ENCODE measurements at regions not wholly inside any gene's neighbourhood (a gene's known extent, or its start where the extent isn't known, plus 50 kb on each side); places are given as distances from the start of the nearest gene placed in this dataset.

DNA sequence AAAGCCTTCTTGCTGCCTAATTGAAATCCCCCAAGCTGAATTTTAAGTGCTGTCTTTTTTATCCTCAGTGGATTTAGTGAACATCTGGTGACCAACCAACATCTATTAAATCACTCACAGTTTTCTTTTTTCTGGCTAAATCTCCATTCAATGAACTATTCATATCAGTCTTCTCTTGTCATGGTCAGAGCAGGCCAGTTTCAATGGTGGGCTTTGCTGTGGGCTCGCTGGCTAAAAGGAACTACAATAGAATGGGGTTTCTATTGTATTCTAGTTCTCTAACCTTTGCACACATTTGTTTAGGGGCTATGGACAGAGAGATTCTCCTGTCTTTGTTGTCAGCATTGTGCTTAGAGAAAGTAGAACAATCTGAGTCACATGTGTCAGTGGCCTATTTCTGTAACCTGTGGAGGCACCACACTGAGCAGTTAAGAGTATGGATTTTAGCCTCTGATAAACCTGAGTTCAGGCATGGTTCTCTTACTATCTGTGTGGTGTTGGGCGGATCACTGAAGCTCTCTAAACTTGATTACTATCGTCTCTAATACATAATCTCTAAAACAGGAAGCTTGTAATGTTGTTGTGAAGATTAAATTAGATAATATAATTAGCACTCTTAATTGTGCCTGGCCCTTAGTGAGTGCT, 94.2 kb upstream of the CADM1 start:
- Histone ChIP-seq H3K4me3 (no peak overlapping the region), H3K9me3 (no peaks in the 10 kb centered on the region), H3K4me1 (no peaks in the 10 kb centered on the region), H3K27ac (no peak overlapping the region), H3K4me2 (no peak overlapping the region)
- DNase-seq (ENCODE audit: low read depth in 1 of 2, low spot score in 1 of 2): no peak
- TF ChIP-seq PHF8 (IDR thresholded peaks at IDR 0.05; ENCODE audit: borderline replicate concordance, low read depth) (no peak), FOSB (CRISPR knock-in tag; IDR thresholded peaks at IDR 0.05) (no peak), JUN (IDR thresholded peaks at IDR 0.05) (no peak), POLR2AphosphoS2 (conservative IDR thresholded peaks at IDR 0.05; ENCODE audit: low read length) (no peak), FOSL2 (IDR thresholded peaks at IDR 0.05) (no peak), FOSL2 (CRISPR knock-in tag; IDR thresholded peaks at IDR 0.05) (no peak), SREBF2 (IDR thresholded peaks at IDR 0.05) (no peak)
- no peak for FAIRE-seq
- ATAC-seq: no peak
- POLR2A ChIA-PET: no interaction called here
- WGBS (ENCODE audit: missing lambda C conversion rate): 47% methylated on average over 3 of the region's 3 CpGs
- CTCF ChIA-PET: no interaction called here

GRCh38 chr11:115591380-115591779, 87.2 kb upstream of the CADM1 start:
- POLR2A ChIA-PET: no interaction called here
- WGBS (ENCODE audit: missing lambda C conversion rate): 78% methylated on average over 3 of the region's 3 CpGs
- 0 out of 3 replicates have a peak, but pooled peaks cover 4% of the 10 kb centered on the region for H3K9me3 ChIP-seq
- no peak overlapping the region for H3K27ac ChIP-seq
- no peak overlapping the region for H3K4me3 ChIP-seq
- ATAC-seq (no peak), DNase-seq (ENCODE audit: low read depth in 1 of 2, low spot score in 1 of 2) (no peak), FAIRE-seq (no peak)
- no peak overlapping the region for H3K4me2 ChIP-seq
- no peaks in the 10 kb centered on the region for H3K4me1 ChIP-seq
- TF ChIP-seq, protein P1, sequence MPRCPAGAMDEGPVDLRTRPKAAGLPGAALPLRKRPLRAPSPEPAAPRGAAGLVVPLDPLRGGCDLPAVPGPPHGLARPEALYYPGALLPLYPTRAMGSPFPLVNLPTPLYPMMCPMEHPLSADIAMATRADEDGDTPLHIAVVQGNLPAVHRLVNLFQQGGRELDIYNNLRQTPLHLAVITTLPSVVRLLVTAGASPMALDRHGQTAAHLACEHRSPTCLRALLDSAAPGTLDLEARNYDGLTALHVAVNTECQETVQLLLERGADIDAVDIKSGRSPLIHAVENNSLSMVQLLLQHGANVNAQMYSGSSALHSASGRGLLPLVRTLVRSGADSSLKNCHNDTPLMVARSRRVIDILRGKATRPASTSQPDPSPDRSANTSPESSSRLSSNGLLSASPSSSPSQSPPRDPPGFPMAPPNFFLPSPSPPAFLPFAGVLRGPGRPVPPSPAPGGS (IDR thresholded peaks at IDR 0.05): no peak
- no peak for TF ChIP-seq ESRRA (IDR thresholded peaks at IDR 0.05; ENCODE audit: borderline replicate concordance, low read length)
- no peak for TF ChIP-seq HOXB13 (CRISPR knock-in tag; IDR thresholded peaks at IDR 0.05; ENCODE audit: low read depth)
- no peak for TF ChIP-seq MAFK (IDR thresholded peaks at IDR 0.05; ENCODE audit: partially characterized antibody)
- TF ChIP-seq GATA3 (IDR thresholded peaks at IDR 0.05; ENCODE audit: borderline replicate concordance): no peak
- TF ChIP-seq, protein P2, sequence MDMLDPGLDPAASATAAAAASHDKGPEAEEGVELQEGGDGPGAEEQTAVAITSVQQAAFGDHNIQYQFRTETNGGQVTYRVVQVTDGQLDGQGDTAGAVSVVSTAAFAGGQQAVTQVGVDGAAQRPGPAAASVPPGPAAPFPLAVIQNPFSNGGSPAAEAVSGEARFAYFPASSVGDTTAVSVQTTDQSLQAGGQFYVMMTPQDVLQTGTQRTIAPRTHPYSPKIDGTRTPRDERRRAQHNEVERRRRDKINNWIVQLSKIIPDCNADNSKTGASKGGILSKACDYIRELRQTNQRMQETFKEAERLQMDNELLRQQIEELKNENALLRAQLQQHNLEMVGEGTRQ (IDR thresholded peaks at IDR 0.05): no peak
- TF ChIP-seq ZC3H11A (IDR thresholded peaks at IDR 0.05): no peak
- TF ChIP-seq CHD2 (IDR thresholded peaks at IDR 0.05; ENCODE audit: low read length, partially characterized antibody): no peak
- TF ChIP-seq, protein P3, sequence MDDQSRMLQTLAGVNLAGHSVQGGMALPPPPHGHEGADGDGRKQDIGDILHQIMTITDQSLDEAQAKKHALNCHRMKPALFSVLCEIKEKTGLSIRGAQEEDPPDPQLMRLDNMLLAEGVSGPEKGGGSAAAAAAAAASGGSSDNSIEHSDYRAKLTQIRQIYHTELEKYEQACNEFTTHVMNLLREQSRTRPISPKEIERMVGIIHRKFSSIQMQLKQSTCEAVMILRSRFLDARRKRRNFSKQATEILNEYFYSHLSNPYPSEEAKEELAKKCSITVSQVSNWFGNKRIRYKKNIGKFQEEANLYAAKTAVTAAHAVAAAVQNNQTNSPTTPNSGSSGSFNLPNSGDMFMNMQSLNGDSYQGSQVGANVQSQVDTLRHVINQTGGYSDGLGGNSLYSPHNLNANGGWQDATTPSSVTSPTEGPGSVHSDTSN (IDR thresholded peaks at IDR 0.05): no peak
- no peak for TF ChIP-seq EHMT2 (IDR thresholded peaks at IDR 0.05; ENCODE audit: low read depth)
- TF ChIP-seq HDAC2 (IDR thresholded peaks at IDR 0.05): no peak
- no peak for TF ChIP-seq RFX5 (IDR thresholded peaks at IDR 0.05)
- TF ChIP-seq ZNF302 (CRISPR knock-in tag; IDR thresholded peaks at IDR 0.05): no peak
- TF ChIP-seq JUNB (IDR thresholded peaks at IDR 0.05): no peak
- TF ChIP-seq RAD21 (conservative IDR thresholded peaks at IDR 0.05 in 1 of 2, IDR thresholded peaks at IDR 0.05 in 1 of 2): no peak
- TF ChIP-seq NFE2L2 (conservative IDR thresholded peaks at IDR 0.05; ENCODE audit: low read length): no peak
- no peak for TF ChIP-seq ELK1 (IDR thresholded peaks at IDR 0.05; ENCODE audit: low read depth, low read length)
- CTCF ChIA-PET: no interaction called here
